ENCODE measurements at regions not wholly inside any gene's neighbourhood (a gene's known extent, or its start where the extent isn't known, plus 50 kb on each side); places are given as distances from the start of the nearest gene placed in this dataset.
A peak's percentile ranks its signal among the peaks of the same experiment; 100 is the strongest.

GRCh38 chr3:59418836-59419235 lies 369.0 kb upstream of the CFAP20DC start:
- no peak overlapping the region for H3K9ac ChIP-seq (ENCODE audit: insufficient read length)

GRCh38 chr3:59412516-59412915 lies 362.7 kb upstream of the CFAP20DC start:
- Histone ChIP-seq H3K9me3 (ENCODE audit: low read depth, low read length) (no peaks in the 10 kb centered on the region), H3K9ac (ENCODE audit: insufficient read length) (no peak overlapping the region), H3K27ac (no peak overlapping the region), H3K4me3 (no peak overlapping the region), H3K36me3 (ENCODE audit: insufficient read depth, low read length) (no peaks in the 10 kb centered on the region)
- no peak for DNase-seq (ENCODE audit: low read depth, low spot score)
- TF ChIP-seq POLR2AphosphoS5 (IDR thresholded peaks at IDR 0.05; ENCODE audit: borderline replicate concordance, low read depth, low read length) (no peak), FOXP2 (optimal IDR thresholded peaks at IDR 0.05; ENCODE audit: control extremely low read depth, extremely low read length, insufficient read depth) (no peak), EZH2 (IDR thresholded peaks at IDR 0.05) (no peak)

More at GRCh38 chr3:59418836-59419235, 369.0 kb upstream of the CFAP20DC start:
- Histone ChIP-seq H3K27ac (peak overlapping the region; percentile 76), H3K36me3 (ENCODE audit: insufficient read depth, low read length) (no peaks in the 10 kb centered on the region), H3K4me3 (0 out of 2 replicates have a peak overlapping the region, but pooled peaks have one; percentile 12), H3K9me3 (ENCODE audit: low read depth, low read length) (no peaks in the 10 kb centered on the region)
- no peak for DNase-seq (ENCODE audit: low read depth, low spot score)
- TF ChIP-seq EZH2 (IDR thresholded peaks at IDR 0.05) (no peak), POLR2AphosphoS5 (IDR thresholded peaks at IDR 0.05; ENCODE audit: borderline replicate concordance, low read depth, low read length) (no peak), FOXP2 (optimal IDR thresholded peaks at IDR 0.05; ENCODE audit: control extremely low read depth, extremely low read length, insufficient read depth) (no peak)

GRCh38 chr3:59411694-59412093 lies 361.9 kb upstream of the CFAP20DC start:
- DNase-seq (ENCODE audit: low read depth, low spot score), result no peak
- Histone ChIP-seq H3K4me3 (no peak overlapping the region), H3K9me3 (ENCODE audit: low read depth, low read length) (no peaks in the 10 kb centered on the region), H3K9ac (ENCODE audit: insufficient read length) (no peak overlapping the region), H3K27ac (no peak overlapping the region), H3K36me3 (ENCODE audit: insufficient read depth, low read length) (no peaks in the 10 kb centered on the region)
- TF ChIP-seq FOXP2 (optimal IDR thresholded peaks at IDR 0.05; ENCODE audit: control extremely low read depth, extremely low read length, insufficient read depth) (no peak), EZH2 (IDR thresholded peaks at IDR 0.05) (no peak), POLR2AphosphoS5 (IDR thresholded peaks at IDR 0.05; ENCODE audit: borderline replicate concordance, low read depth, low read length) (no peak)

- Histone ChIP-seq H3K9me3 (ENCODE audit: low read depth, low read length) (no peaks in the 10 kb centered on the region), H3K27ac (no peak overlapping the region), H3K9ac (ENCODE audit: insufficient read length) (no peak overlapping the region), H3K36me3 (ENCODE audit: insufficient read depth, low read length) (no peaks in the 10 kb centered on the region), H3K4me3 (no peak overlapping the region)
- TF ChIP-seq POLR2AphosphoS5 (IDR thresholded peaks at IDR 0.05; ENCODE audit: borderline replicate concordance, low read depth, low read length) (no peak), FOXP2 (optimal IDR thresholded peaks at IDR 0.05; ENCODE audit: control extremely low read depth, extremely low read length, insufficient read depth) (no peak), EZH2 (IDR thresholded peaks at IDR 0.05) (no peak)
- no peak for DNase-seq (ENCODE audit: low read depth, low spot score)
These were observed 361.4 kb upstream of the CFAP20DC start for GRCh38 chr3:59411186-59411585.

GRCh38 chr3:59408047-59408624 lies 358.3 kb upstream of the CFAP20DC start:
- TF ChIP-seq FOXP2 (optimal IDR thresholded peaks at IDR 0.05; ENCODE audit: control extremely low read depth, extremely low read length, insufficient read depth) (no peak), EZH2 (IDR thresholded peaks at IDR 0.05) (no peak), POLR2AphosphoS5 (IDR thresholded peaks at IDR 0.05; ENCODE audit: borderline replicate concordance, low read depth, low read length) (no peak)
- Histone ChIP-seq H3K27ac (peak overlapping the region; percentile 54; the same call in 1 of the 2 replicates), H3K4me3 (no peak overlapping the region), H3K36me3 (ENCODE audit: insufficient read depth, low read length) (no peaks in the 10 kb centered on the region), H3K9me3 (ENCODE audit: low read depth, low read length) (no peaks in the 10 kb centered on the region), H3K9ac (ENCODE audit: insufficient read length) (no peak overlapping the region)
- no peak for DNase-seq (ENCODE audit: low read depth, low spot score)

- no peaks in the 10 kb centered on the region for H3K9me3 ChIP-seq (ENCODE audit: low read depth, low read length)
- H3K27ac ChIP-seq, result no peak overlapping the region
- no peak overlapping the region for H3K4me3 ChIP-seq
- H3K36me3 ChIP-seq (ENCODE audit: insufficient read depth, low read length), result no peaks in the 10 kb centered on the region
- no peak for DNase-seq (ENCODE audit: low read depth, low spot score)
- no peak overlapping the region for H3K9ac ChIP-seq (ENCODE audit: insufficient read length)
- TF ChIP-seq FOXP2 (optimal IDR thresholded peaks at IDR 0.05; ENCODE audit: control extremely low read depth, extremely low read length, insufficient read depth) (no peak), POLR2AphosphoS5 (IDR thresholded peaks at IDR 0.05; ENCODE audit: borderline replicate concordance, low read depth, low read length) (no peak), EZH2 (IDR thresholded peaks at IDR 0.05) (no peak)
These were observed 357.6 kb upstream of the CFAP20DC start for GRCh38 chr3:59407425-59407824.

- DNase-seq (ENCODE audit: low read depth, low spot score), result no peak
These were observed 357.1 kb upstream of the CFAP20DC start for GRCh38 chr3:59406943-59407342.

GRCh38 chr3:59404851-59405250 lies 355.0 kb upstream of the CFAP20DC start:
- TF ChIP-seq FOXP2 (optimal IDR thresholded peaks at IDR 0.05; ENCODE audit: control extremely low read depth, extremely low read length, insufficient read depth), result no peak
- no peak for TF ChIP-seq POLR2AphosphoS5 (IDR thresholded peaks at IDR 0.05; ENCODE audit: borderline replicate concordance, low read depth, low read length)
- TF ChIP-seq EZH2 (IDR thresholded peaks at IDR 0.05), result no peak
- Histone ChIP-seq H3K4me3 (no peak overlapping the region), H3K36me3 (ENCODE audit: insufficient read depth, low read length) (no peaks in the 10 kb centered on the region), H3K9me3 (ENCODE audit: low read depth, low read length) (no peaks in the 10 kb centered on the region), H3K9ac (ENCODE audit: insufficient read length) (no peak overlapping the region), H3K27ac (no peak overlapping the region)
- no peak for DNase-seq (ENCODE audit: low read depth, low spot score)

More at GRCh38 chr3:59406943-59407342, 357.1 kb upstream of the CFAP20DC start:
- Histone ChIP-seq H3K27ac (no peak overlapping the region), H3K9ac (ENCODE audit: insufficient read length) (no peak overlapping the region), H3K4me3 (no peak overlapping the region), H3K36me3 (ENCODE audit: insufficient read depth, low read length) (no peaks in the 10 kb centered on the region), H3K9me3 (ENCODE audit: low read depth, low read length) (no peaks in the 10 kb centered on the region)
- TF ChIP-seq FOXP2 (optimal IDR thresholded peaks at IDR 0.05; ENCODE audit: control extremely low read depth, extremely low read length, insufficient read depth), result no peak
- TF ChIP-seq EZH2 (IDR thresholded peaks at IDR 0.05), result no peak

GRCh38 chr3:59404064-59404463 lies 354.2 kb upstream of the CFAP20DC start:
- Histone ChIP-seq H3K9ac (ENCODE audit: insufficient read length) (no peak overlapping the region), H3K9me3 (ENCODE audit: low read depth, low read length) (no peaks in the 10 kb centered on the region), H3K27ac (no peak overlapping the region), H3K36me3 (ENCODE audit: insufficient read depth, low read length) (no peaks in the 10 kb centered on the region), H3K4me3 (no peak overlapping the region)
- no peak for DNase-seq (ENCODE audit: low read depth, low spot score)
- no peak for TF ChIP-seq EZH2 (IDR thresholded peaks at IDR 0.05)
- no peak for TF ChIP-seq POLR2AphosphoS5 (IDR thresholded peaks at IDR 0.05; ENCODE audit: borderline replicate concordance, low read depth, low read length)
- no peak for TF ChIP-seq FOXP2 (optimal IDR thresholded peaks at IDR 0.05; ENCODE audit: control extremely low read depth, extremely low read length, insufficient read depth)
